ENCODE measurements at regions not wholly inside any gene's neighbourhood (a gene's known extent, or its start where the extent isn't known, plus 50 kb on each side); places are given as distances from the start of the nearest gene placed in this dataset.
A peak's percentile ranks its signal among the peaks of the same experiment; 100 is the strongest.

DNA sequence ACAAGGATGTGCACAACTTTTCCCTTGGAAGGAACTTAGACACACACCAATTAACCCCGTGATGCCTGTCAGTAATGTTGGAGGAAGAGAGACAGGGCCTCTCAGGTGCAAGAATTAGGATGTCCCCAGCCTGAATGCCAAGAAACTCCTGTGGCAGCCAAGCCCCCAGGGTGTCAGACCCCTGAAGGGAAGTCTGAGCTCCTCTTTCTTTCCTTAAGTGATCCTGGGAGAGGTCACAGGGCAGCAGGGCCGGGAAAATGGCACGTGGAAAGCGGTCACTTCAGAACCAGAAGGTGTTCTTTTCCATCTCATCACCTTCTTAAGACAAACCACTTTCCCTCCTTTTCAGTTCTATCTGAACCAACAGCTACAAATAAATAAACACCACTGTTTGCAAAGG, 185.9 kb downstream of the ANAPC1 start:
- Mint-ChIP-seq H3K27ac (no peak overlapping the region), H3K4me1 (peaks cover 27% of the 10 kb centered on the region), H3K9me3 (peaks cover 14% of the 10 kb centered on the region), H3K4me3 (no peak overlapping the region), H3K27me3 (ENCODE audit: insufficient read depth, low read depth) (peaks cover 2% of the 10 kb centered on the region), H3K36me3 (peaks cover 4% of the 10 kb centered on the region)
- Histone ChIP-seq H3K27me3 (no peaks in the 10 kb centered on the region), H3K9me3 (ENCODE audit: low read depth) (no peaks in the 10 kb centered on the region), H3K9ac (no peak overlapping the region), H2AFZ (replicated peaks) (no peak overlapping the region), H3K27ac (no peak overlapping the region), H3F3A (ENCODE audit: low read depth) (no peaks in the 10 kb centered on the region), H4K20me1 (ENCODE audit: low read depth) (no peaks in the 10 kb centered on the region), H3K36me3 (no peaks in the 10 kb centered on the region), H3K4me1 (peaks cover 12% of the 10 kb centered on the region), H3K79me2 (ENCODE audit: low read depth) (no peaks in the 10 kb centered on the region), H3K4me3 (no peak overlapping the region), H3K4me2 (no peak overlapping the region)
- DNase-seq (ENCODE audit: low spot score): no peak
- TF ChIP-seq EZH2phosphoT487 (IDR thresholded peaks at IDR 0.05) (no peak), EZH2 (IDR thresholded peaks at IDR 0.05) (no peak)
- TF ChIP-seq, protein P1, sequence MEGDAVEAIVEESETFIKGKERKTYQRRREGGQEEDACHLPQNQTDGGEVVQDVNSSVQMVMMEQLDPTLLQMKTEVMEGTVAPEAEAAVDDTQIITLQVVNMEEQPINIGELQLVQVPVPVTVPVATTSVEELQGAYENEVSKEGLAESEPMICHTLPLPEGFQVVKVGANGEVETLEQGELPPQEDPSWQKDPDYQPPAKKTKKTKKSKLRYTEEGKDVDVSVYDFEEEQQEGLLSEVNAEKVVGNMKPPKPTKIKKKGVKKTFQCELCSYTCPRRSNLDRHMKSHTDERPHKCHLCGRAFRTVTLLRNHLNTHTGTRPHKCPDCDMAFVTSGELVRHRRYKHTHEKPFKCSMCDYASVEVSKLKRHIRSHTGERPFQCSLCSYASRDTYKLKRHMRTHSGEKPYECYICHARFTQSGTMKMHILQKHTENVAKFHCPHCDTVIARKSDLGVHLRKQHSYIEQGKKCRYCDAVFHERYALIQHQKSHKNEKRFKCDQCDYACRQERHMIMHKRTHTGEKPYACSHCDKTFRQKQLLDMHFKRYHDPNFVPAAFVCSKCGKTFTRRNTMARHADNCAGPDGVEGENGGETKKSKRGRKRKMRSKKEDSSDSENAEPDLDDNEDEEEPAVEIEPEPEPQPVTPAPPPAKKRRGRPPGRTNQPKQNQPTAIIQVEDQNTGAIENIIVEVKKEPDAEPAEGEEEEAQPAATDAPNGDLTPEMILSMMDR (IDR thresholded peaks at IDR 0.05): no peak

DNA sequence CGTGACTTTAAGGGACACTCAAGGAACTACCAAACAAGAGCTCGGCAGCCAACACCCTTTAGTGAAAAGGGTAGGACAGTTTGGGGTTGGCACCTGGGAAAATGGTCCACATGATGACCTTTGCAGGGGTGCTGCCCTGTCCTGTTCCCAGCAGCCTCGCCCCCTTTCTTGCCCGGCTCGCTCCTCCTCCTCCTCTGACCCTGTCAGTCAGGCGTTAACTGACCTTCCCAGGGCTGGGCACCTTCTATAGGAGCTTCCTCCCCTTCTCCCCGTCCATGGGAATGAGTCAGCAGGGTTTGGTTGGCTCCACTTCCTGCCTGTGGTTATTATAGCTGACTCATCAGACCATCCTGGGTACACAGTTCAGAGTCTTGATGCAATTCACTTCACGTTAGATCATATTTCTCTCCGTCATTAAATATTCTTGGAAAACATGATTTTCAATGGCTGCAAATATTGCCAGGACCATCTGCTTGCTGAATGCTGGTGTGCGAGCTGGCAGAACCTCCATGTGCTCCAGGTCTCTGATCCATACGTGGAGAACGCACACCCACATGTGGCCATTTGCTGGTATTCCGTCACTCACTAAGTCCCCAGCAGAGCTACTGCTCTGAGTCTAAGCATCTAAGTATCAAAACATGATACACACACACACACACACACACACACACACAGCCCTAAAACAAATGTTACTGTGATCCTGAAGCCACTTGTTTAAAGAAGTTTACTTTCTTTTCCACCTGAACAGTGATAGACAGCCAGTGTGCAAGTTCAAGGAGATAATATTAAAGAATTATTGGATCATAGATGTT, 185.0 kb downstream of the ANAPC1 start:
- H3K4me3 ChIP-seq: no peak overlapping the region
- H3K79me2 ChIP-seq (ENCODE audit: low read depth): no peaks in the 10 kb centered on the region
- no peak overlapping the region for H3K27ac ChIP-seq
- Mint-ChIP-seq H3K27me3 (ENCODE audit: insufficient read depth, low read depth) (peaks cover 6% of the 10 kb centered on the region), H3K9me3 (peaks cover 12% of the 10 kb centered on the region), H3K27ac (peak overlapping the region; percentile 16), H3K36me3 (peaks cover 4% of the 10 kb centered on the region), H3K4me1 (peaks cover 34% of the 10 kb centered on the region), H3K4me3 (no peak overlapping the region)
- no peaks in the 10 kb centered on the region for H3K36me3 ChIP-seq
- H3K9me3 ChIP-seq (ENCODE audit: low read depth): no peaks in the 10 kb centered on the region
- H3F3A ChIP-seq (ENCODE audit: low read depth): peaks cover 4% of the 10 kb centered on the region
- H2AFZ ChIP-seq (replicated peaks): no peak overlapping the region
- H3K4me1 ChIP-seq: peaks cover 21% of the 10 kb centered on the region
- no peaks in the 10 kb centered on the region for H3K27me3 ChIP-seq
- no peaks in the 10 kb centered on the region for H4K20me1 ChIP-seq (ENCODE audit: low read depth)
- TF ChIP-seq EZH2phosphoT487 (IDR thresholded peaks at IDR 0.05): no peak
- TF ChIP-seq, protein P1 (IDR thresholded peaks at IDR 0.05): peak; percentile 20
- H3K4me2 ChIP-seq: no peak overlapping the region
- H3K9ac ChIP-seq: no peak overlapping the region
- DNase-seq (ENCODE audit: low spot score): no peak

DNA sequence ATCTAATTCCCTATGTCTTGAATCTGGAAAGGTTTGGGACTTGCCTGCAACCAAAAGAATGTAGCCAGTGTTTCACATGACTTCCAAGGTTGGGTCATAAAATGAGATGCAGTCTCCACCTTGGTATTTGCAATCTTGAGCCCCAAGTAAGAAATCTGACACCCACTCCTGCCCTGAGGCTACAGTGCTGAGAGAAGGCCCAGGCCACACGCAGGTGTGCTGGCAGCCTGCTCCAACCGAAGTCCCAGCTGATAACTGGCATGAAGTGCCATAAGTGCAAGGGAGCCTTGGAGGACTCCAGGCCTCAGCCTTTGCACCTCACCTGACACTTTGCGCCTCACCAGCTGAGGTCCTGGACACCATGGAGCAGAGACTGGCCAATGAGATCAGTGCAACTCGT, 182.7 kb downstream of the ANAPC1 start:
- no peaks in the 10 kb centered on the region for H4K20me1 ChIP-seq (ENCODE audit: low read depth)
- H3K27ac ChIP-seq: no peak overlapping the region
- no peak overlapping the region for H2AFZ ChIP-seq (replicated peaks)
- Mint-ChIP-seq H3K27me3 (ENCODE audit: insufficient read depth, low read depth) (peaks cover 6% of the 10 kb centered on the region), H3K27ac (no peak overlapping the region), H3K4me3 (no peak overlapping the region), H3K9me3 (peaks cover 2% of the 10 kb centered on the region), H3K36me3 (no peaks in the 10 kb centered on the region), H3K4me1 (peaks cover 51% of the 10 kb centered on the region)
- H3K4me1 ChIP-seq: peaks cover 43% of the 10 kb centered on the region
- H3K4me3 ChIP-seq: no peak overlapping the region
- DNase-seq (ENCODE audit: low spot score): no peak
- no peaks in the 10 kb centered on the region for H3K27me3 ChIP-seq
- H3K9ac ChIP-seq: no peak overlapping the region
- H3K9me3 ChIP-seq (ENCODE audit: low read depth): no peaks in the 10 kb centered on the region
- H3K36me3 ChIP-seq: no peaks in the 10 kb centered on the region
- no peak overlapping the region for H3K4me2 ChIP-seq
- TF ChIP-seq EZH2 (IDR thresholded peaks at IDR 0.05) (no peak), EZH2phosphoT487 (IDR thresholded peaks at IDR 0.05) (no peak)
- TF ChIP-seq, protein P1 (IDR thresholded peaks at IDR 0.05): no peak
- no peaks in the 10 kb centered on the region for H3K79me2 ChIP-seq (ENCODE audit: low read depth)
- H3F3A ChIP-seq (ENCODE audit: low read depth): peaks cover 27% of the 10 kb centered on the region

Measured in neural progenitor cell (in vitro differentiated cells).